WERI-Rb-1 (cell line): ENCODE measurements at regions not wholly inside any gene's neighbourhood (a gene's known extent, or its start where the extent isn't known, plus 50 kb on each side); places are given as distances from the start of the nearest gene placed in this dataset.

ENCODE experiments used
- DNase-seq: peaks from one replicate; pipeline ENCODE4 v3.0.0-alpha.2; 2020
- H3K27ac ChIP-seq: fragments of 250-450 bp; sonication (Bioruptor Pico); 2 replicates; pipeline ENCODE4 v1.5.1; 2020; ENCODE audit warnings: mild to moderate bottlenecking, moderate library complexity
- H3K27me3 ChIP-seq: fragments of 250-450 bp; sonication (Bioruptor Pico); 2 replicates; pipeline ENCODE4 v1.5.1; 2021; ENCODE audit warnings: mild to moderate bottlenecking, low read depth, moderate library complexity; ENCODE audit not compliant: insufficient read depth, severe bottlenecking
- H3K36me3 ChIP-seq: fragments of 250-450 bp; sonication (Bioruptor Pico); 2 replicates; pipeline ENCODE4 v1.5.1; 2020; ENCODE audit warnings: mild to moderate bottlenecking, moderate library complexity
- H3K4me3 ChIP-seq: 2 replicates; pipeline ENCODE4 v1.5.1; 2011; ENCODE audit warnings: low read depth, mild to moderate bottlenecking, control low read depth, low read length
- H3K9me3 ChIP-seq: fragments of 250-450 bp; sonication (Bioruptor Pico); 2 replicates; pipeline ENCODE4 v1.5.1; 2021; ENCODE audit warnings: mild to moderate bottlenecking, moderate library complexity; ENCODE audit not compliant: severe bottlenecking
- CTCF ChIP-seq: IDR thresholded peaks from 2 replicates; pipeline ENCODE4 v1.5.1; 2011; ENCODE audit warnings: low read depth, mild to moderate bottlenecking, control low read depth, inconsistent platforms, low read length

- DNase-seq, result no peak
- Histone ChIP-seq H3K36me3 (no peaks in the 10 kb centered on the region), H3K4me3 (no peak overlapping the region), H3K27ac (no peak overlapping the region), H3K27me3 (no peaks in the 10 kb centered on the region), H3K9me3 (no peaks in the 10 kb centered on the region)
- TF ChIP-seq CTCF, result no peak
Measured at GRCh38 chr5:73288803-73289720, 116.1 kb downstream of the TMEM174 start.

GRCh38 chr5:73286896-73287295 lies 113.9 kb downstream of the TMEM174 start:
- Histone ChIP-seq H3K36me3 (no peaks in the 10 kb centered on the region), H3K9me3 (no peaks in the 10 kb centered on the region), H3K27ac (no peak overlapping the region), H3K27me3 (no peaks in the 10 kb centered on the region), H3K4me3 (no peak overlapping the region)
- DNase-seq, result no peak
- TF ChIP-seq CTCF, result no peak

- no peak for TF ChIP-seq CTCF
- no peak for DNase-seq
- H3K27me3 ChIP-seq, result no peaks in the 10 kb centered on the region
- H3K27ac ChIP-seq, result no peak overlapping the region
- no peaks in the 10 kb centered on the region for H3K36me3 ChIP-seq
- no peak overlapping the region for H3K4me3 ChIP-seq
- no peaks in the 10 kb centered on the region for H3K9me3 ChIP-seq
Measured at GRCh38 chr5:73284985-73285384, 112.0 kb downstream of the TMEM174 start.

GRCh38 chr5:73284220-73284795 lies 111.3 kb downstream of the TMEM174 start:
- H3K27ac ChIP-seq, result no peak overlapping the region
- no peak for TF ChIP-seq CTCF

GRCh38 chr5:73282923-73283322 lies 109.9 kb downstream of the TMEM174 start:
- Histone ChIP-seq H3K27me3 (no peaks in the 10 kb centered on the region), H3K27ac (no peak overlapping the region), H3K4me3 (no peak overlapping the region), H3K9me3 (no peaks in the 10 kb centered on the region), H3K36me3 (no peaks in the 10 kb centered on the region)
- no peak for DNase-seq
- TF ChIP-seq CTCF, result no peak

More at GRCh38 chr5:73284220-73284795, 111.3 kb downstream of the TMEM174 start:
- DNase-seq, result no peak
- Histone ChIP-seq H3K4me3 (no peak overlapping the region), H3K27me3 (no peaks in the 10 kb centered on the region), H3K36me3 (no peaks in the 10 kb centered on the region), H3K9me3 (no peaks in the 10 kb centered on the region)
